EH (cell line): ENCODE measurements at regions not wholly inside any gene's neighbourhood (a gene's known extent, or its start where the extent isn't known, plus 50 kb on each side); places are given as distances from the start of the nearest gene placed in this dataset.

ENCODE experiments used
- DNase-seq: peaks from one replicate; pipeline ENCODE4 v3.0.0-alpha.2; 2015; ENCODE audit warnings: low read depth

DNA sequence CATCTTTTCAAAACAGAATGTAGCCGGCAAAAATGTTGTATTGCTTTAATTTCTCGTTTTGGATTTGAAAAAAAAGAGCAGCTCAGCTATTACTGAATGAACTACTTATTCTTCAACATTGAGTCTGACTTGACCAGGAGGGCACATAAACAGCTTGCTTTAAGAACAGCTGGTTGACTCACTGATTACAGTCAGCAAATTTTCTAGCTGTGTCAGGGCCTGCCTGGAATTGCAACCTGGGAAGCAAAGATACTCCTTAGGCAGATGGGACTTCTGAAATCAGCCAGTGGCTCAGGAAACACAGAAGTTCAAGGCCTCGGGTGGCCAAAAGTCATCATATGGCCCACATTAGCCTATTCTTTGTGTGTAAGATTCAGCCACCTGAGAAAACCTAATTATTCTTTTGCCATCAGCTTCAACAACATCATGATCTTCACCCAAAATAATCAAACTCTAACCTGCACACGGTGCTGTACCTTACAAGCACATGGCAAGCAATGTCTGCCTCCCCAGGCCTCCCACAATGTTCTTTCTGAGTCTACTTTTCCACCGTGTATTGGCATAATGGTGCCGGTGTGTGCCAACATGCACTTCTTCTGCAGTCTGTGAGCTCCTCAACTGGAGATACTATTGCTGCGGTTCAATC is 307.2 kb downstream of the HHIPL2 start:
- DNase-seq, result peak; percentile 64

DNA sequence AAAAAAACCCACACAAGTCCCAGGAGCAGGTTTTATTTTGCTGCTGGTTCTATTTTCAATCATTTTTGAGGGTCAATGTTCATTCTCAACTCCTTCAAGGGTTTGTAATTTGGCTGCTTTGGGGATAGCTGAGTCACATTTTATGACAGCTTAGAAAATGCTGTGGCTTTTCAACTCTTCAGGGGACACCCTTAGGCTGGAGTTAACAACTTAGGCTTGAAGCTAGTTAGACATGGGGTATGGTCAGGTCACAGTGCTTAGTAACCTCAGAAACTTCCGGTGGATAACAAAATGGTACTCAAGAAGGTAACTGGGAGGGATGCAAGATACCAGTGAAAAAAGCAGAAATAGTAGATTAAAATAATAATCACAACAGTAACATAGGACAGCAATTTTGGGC is 308.8 kb downstream of the HHIPL2 start:
- peak; percentile 35 for DNase-seq

DNA sequence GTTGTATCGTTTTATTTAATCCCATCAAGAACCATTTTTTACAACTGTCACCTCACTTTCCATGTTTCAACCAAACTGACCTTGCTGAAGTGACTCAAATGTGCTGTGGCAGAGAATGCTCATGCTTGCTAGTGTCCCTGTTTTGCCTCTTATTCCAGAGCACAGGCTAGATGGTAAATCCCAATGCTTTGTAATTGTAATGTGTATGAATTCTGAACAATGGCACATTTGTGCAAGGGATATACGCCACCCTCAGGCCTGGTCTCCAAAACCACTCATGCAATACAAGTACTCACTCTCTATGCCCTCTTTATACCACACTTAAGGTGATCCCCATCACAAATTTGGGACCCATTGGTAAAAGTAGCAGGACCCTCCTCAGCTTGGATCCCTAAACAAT is 313.6 kb downstream of the HHIPL2 start:
- no peak for DNase-seq

DNA sequence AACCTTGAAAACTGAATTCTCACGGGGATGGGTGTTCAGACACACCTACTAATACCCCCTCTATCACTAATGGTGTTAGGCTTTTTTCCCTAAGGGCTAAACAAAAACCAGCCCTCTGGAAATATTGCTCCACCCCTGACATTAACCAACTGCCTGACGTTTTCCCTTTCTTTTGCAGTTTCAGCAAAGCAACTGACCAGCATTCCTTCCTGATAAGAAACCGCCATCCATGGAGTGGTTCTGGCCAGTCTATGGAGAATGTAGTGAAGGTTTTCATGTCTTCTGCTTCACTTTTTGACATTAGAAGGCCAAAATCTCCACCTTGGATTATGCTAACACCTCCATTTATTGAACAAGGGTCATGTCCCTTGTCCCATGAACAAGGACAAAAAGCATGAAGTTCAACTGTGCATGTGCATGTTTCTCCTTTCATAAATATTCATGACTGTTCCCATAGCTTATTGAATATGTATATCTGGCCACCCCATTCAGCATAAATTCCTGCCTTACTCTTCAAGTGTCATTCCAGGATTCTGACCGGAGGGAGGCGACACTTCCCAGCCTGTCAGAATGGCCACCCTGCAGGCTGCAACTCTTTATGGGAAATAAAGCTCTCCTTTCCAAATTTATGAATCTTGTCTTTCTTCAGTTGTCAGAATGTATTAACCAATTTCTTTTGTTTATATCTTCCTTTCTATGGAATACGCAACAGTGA is 314.3 kb downstream of the HHIPL2 start:
- no peak for DNase-seq

DNA sequence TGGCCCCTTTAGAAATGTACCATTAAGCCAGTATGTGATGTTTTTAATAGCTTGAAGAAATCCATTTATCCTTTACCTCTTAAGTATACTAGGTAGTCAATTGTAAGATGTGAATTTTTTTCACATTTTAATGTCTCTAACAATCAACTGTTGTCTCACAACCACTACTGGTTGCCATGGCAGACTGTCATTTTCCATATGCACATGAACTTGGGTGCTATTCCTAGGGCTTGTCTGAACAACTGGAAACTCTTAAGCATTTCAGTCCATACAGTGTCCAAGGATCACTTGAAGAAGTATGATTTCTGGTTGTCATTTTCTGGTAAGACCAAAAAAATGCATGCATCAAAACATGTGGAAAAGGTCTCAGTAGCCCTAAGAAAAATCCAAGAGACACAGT is 315.1 kb downstream of the HHIPL2 start:
- no peak for DNase-seq

DNA sequence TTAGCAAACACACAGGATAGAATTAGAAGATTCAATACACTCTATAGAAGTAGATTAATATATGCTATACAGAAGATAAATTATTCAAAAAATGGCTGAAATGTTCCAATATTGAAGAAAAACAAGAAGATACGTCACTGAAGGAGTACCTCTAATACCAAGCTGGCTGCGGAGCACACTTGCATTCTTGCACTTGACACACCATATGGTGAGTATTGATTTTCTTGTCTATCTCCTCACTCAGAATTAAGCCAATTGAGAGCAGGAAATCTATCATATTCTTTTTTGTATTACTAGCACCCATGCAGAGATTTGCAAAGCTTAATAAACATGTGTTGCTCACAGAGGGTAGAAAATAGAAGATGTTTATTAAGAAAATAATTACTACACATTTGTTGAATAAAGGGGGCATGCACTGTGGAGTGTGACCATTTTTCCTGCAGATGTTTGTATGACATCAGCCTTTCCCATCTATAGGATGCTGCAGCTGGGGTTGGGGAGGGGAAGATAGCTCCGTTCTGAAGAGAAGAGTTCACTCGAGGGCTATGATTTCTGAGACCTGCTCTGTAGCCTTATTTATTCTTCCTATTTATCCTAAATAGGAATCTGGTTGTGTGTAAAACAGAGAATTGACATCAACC is 318.1 kb downstream of the HHIPL2 start:
- no peak for DNase-seq

DNA sequence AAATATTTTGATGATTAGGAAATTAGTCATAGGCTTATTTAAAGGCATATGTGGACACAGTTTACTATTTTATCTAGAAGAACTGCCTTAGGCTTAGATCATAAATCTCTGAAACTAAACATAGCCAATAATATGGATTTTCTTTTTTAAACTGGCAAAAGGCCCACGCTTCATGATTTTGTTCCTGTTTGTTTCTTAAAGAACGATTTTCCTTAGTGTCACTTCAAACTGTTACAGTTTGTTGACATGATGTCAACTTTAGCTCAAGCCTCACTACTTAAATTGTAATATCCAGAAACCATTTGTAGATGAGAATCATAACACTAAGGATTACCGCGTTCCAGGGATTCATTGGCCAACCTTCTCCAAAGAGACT is 322.6 kb downstream of the HHIPL2 start:
- DNase-seq, result peak; percentile 51

DNA sequence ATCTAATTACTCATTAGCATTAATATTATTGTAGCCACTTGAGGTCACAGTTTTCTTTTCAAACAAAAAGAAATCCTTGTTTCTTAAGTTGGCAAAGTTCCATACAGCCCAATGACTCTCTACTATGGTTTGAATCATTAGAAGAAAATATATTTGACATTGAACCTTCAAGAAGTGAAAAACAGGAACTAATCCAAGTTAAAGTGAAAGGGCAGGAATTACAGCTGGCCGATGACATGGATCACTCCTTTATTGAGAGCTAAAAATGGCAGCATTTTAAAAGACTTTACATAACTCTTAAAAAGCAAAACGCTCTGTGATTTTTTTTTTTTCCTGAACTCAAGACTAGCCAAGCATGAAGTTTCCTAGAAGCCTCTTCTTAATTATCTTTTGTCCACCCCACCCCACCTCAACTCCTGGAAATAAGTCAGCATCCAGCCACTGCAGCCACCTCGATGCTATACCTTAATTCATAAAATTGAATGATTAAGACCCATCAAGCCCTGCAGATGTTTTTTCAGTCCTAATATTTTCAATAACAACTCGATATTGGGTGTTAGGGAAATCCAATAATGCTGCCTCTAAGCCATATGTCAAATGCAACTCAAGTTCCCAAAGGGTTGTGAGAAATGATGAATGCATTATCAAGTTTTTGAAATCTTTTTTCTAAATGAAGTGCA is 323.1 kb downstream of the HHIPL2 start:
- peak; percentile 52 for DNase-seq

DNA sequence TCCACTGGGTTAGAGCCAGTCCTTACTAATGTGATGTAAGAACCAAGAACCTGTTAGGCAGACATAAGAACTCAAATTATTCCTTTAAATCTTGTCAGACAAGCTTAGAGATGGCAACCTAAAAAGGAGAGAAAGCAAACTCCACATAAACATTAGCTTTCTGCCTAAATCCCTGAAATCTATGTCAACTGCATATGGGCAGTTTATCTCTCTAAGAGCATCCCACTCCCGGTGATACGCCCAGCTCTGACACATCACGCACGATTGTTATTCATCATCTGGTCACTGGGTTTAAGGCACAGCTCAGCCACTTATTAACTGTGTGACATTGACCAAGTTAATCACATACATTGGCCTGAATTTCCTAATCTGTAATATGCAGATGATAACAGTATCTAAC is 323.7 kb downstream of the HHIPL2 start:
- peak; percentile 26 for DNase-seq

DNA sequence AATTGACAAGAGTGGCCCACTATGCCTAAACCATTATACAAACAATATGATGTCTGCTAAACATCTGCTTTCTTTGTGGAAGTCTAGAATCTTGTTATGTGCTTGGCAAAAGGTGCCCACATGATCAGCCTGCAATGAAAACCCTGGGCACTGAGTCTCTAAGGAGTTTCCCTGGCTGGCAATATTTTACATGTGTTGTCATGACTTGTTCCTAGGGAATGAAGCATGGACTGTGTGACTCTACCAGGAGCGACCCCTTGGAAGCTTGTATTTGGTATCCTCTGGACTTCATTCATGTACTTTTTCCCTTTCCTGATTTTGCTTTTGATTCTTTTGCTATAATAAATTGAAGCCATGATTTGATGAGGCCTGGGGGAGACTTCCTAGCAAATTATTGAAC is 324.9 kb downstream of the HHIPL2 start:
- DNase-seq, result no peak

DNA sequence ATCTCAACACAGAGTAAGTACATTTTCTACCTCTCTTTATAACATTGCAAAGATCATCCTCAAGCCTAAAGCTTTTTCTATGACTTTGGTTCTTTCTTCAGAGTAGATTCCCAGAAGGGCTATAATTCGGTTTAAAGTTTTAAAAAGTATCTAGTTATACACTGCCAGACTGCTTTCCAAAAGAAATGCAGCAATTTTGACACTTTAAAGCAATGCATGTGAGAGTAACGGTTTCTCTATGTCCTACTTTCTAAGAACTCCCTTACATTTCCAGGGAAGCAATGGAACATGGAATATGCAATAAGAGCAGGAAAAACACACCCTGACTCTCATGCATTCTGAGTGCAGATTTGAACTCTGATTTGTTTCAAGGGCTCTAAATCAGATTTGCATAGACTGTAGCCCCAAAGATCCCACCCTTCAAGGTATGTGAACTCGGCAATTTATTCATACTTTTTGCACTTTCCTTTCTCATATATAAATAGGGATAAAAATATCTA is 331.6 kb downstream of the HHIPL2 start:
- no peak for DNase-seq

DNA sequence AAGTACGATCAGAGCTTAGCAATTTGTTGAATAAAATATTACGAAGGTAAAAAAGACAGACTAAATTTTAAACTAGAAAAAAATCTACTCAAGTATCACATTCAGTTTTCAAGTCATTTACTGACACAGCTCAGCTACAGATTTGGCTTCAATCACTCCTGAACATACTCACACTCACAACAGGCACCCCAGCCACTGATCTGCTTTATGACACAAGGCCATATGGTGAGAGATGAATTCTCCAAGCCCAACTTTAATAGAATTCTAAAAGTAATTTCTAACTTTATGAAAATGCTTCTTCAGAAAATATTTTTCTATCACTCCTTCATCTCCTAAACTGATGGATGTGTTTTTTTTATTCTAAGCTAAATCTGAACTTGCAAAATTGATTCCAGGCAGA is 337.1 kb downstream of the HHIPL2 start:
- no peak for DNase-seq

DNA sequence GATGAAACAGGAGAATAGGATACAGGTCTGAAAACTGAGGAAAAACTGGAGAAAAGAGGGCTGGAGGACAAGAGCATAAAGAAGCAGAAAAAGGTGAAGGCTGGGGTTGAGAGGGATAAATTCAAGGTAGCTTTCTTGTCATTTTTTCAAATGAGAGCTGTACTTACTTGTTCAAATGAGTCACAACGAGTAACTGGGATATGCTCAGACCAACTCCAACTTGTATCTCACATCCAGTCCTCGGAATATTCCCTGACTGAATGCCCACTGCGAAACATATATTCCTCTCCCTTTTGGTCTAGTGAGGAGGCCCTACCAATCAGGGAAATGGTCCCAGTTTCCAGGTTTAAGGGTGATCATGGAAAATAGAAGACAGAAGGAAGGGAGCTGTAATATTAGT is 343.4 kb downstream of the HHIPL2 start:
- no peak for DNase-seq

DNA sequence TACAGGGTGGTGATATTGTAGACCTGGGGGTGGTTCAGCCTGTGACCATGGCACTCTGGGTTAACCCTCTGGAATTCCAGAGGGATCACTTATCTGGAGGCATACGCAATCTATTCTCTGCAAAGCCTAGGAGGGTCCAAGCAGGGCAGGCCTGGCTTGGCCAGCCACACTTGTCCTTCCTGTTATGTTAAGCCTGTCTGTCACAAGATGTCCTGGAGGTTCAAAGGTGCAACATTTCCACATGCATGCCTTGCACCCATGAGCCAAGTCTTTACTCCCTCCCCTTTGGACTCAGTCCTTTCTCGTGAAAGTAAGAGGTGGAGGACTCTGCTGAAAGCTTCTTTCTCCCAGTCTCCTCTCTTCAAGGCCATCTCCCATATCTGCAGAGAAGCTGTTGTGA is 345.1 kb downstream of the HHIPL2 start:
- DNase-seq, result no peak

DNA sequence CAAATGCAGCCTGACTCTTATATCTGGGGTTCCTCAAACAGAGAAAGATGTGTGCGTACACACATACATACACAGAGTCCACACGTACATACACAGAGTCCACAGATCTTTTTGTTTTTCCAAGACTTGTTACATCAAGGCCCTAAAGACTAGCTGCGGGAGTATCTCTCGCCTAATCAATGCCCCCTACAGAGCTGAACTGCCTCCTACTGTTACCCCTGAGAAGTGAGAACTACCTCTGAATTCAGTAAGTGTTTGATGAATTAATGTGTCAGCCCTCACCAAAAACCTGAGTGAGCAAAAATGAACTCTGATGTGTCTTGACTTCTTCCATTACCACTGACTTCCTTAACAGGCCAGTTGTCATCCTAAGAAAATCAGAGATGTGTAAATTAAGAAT is 351.2 kb downstream of the HHIPL2 start:
- DNase-seq, result no peak

DNA sequence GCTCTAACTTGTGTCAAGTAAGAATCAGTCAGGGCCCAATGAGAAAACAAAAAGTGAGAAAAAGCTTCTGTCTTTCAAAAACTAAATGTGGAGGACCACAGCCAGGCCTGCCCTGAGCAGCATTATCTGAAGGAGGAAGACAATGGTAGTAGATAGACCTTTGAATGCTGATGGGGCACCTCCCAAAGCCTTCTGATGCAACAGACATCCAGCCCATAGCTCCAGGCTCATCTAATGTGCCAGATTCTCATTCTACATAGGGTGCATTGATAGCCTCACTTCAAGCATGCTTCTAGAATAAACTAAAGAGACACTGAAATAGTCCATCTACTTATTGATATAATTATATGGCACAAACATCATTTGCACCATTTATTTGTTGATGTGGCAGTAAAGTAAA is 351.6 kb downstream of the HHIPL2 start:
- DNase-seq, result no peak

DNA sequence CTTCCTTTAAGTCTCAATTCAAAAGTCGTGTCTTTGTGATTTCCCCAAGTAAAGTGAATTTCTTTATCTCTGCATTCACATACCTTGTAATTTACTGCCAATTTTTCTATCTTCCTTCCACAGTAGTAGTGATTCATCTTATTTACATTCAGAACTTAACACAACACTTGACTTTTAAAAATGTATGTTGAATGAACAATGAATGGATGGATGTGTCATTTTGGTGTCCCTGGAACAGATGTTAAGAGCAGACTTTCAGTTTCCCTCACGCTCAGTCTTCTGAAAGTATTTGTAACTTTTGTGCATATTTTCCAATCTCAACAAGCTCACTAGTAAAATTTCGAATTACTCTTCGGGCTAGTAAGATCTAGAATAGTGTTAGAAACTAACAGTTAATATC is 352.0 kb downstream of the HHIPL2 start:
- DNase-seq, result no peak

DNA sequence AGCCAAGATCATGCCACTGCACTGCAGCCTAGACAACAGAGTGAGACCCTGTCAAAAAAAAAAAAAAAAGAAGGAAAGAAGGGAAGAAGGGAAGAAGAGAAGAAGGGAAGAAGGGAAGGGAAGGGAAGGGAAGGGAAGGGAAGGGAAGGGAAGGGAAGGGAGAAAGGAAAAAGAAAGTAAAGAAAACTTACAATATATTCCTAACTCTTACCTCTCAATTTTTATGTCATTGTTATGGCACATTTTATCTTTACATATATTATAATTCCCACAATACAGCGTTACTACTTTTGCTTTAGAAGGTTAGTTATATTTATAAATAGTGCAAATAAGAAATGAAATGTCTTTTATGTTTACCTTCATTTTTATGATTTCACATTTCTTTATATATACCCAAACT is 358.7 kb downstream of the HHIPL2 start:
- DNase-seq, result no peak

DNA sequence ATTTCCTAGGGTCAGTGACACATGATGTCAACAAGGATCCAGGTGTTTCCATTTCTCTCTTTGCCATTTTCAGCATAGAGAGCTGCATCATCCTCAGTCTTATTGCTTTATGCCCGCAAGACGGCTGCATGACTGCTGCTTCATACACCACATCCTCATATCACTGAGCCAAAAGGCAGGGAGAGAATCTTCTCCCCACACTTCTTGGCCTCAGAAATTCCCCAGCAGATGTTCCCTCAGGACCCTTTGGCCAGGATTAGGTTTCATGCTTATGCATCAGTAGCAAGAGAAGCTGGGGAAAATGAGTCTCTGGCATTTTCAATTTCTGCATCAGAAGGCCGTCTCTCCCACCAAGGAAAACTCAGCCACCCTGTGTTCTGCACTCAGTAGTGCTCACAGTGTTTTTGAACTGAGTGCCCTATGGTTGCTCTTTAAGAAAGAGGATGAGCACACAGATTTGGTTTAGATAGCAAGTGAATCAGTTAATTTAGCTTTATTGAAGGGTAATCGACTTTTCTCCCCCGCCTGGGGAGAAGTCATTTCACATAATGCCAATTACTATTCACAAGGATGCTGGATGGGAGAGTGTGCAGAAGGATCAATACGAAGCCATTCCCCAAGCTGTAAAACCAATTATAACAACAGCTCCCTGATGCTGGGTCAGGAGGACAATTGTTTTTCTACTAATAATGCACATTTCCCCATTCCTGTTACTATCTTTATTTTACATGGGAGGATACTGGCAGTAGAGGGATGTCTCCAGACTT is 360.2 kb downstream of the HHIPL2 start:
- no peak for DNase-seq

DNA sequence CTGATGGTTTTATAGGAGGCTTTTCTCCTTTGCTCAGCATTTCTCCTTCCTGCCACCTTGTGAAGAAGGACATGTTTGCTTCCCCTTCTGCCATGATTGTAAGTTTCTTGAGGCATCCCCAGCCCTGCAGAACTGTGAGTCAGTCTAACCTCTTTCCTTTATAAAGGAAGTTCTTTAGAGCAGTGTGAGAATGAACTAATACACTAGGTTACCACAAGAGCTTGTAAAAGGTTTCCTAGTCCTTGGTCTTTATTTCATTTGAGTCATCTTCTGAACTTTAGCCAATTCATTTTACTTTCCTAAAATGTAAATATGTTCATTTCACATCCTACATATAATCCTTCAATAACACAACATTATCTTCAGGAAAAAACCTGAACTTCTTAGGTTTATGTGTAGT is 365.3 kb downstream of the HHIPL2 start:
- peak; percentile 69 for DNase-seq

DNA sequence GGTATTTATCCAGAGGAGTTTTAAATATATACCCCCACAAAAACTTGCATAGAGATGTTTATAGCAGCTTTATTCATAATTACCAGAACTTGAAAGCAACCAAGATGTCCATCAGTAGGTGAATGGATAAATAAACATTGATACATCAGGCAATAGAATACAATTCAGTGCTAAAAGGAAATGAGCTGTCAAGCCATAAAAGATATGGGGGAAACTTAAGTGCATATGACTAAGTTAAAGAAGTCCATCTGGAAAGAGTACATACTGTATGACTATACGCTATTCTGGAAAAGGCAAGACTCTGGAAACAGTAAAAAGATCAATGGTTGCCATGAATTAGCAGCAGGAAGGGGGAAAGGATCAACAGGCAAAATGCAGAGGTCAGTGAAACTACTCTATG is 366.7 kb downstream of the HHIPL2 start:
- DNase-seq, result peak; percentile 17

DNA sequence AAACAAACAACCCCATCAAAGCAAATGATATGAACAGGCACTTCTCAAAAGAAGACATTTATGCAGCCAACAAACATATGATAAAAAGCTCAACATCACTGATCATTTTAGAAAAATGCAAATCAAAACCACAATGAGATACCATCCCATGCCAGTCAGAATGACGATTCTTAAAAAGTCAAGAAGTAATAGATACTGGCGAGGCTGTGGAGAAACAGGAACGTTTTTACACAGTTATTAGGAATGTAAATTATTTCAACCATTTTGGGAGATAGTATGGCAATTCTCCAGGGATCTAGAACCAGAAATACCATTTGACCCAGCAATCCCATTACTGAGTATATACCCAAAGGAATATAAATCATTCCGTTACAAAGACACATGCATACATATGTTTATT is 370.4 kb downstream of the HHIPL2 start:
- DNase-seq, result peak; percentile 73
